ENCODE measurements at regions not wholly inside any gene's neighbourhood (a gene's known extent, or its start where the extent isn't known, plus 50 kb on each side); places are given as distances from the start of the nearest gene placed in this dataset.

DNA sequence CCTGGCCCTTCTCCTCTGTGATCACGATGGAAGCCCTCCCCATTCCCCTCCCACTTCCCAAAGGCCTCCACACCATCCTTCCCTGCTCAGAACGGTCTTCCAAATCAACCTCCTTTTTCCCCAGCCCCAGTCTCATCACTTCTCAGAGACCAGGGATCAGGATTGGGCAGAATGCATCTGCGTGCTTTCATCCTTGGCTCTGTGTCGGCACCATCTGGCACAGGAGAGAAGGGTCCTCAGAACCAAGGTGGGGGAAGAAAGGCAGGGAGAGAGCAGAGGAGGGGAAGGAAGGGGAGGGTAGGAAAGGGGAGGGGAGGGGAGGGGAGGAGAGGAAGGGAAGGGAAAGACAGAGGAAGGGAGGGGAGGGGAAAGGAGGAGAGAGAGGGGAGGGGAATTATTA lies 52.4 kb upstream of the FICD start:
- no peak for DNase-seq

DNA sequence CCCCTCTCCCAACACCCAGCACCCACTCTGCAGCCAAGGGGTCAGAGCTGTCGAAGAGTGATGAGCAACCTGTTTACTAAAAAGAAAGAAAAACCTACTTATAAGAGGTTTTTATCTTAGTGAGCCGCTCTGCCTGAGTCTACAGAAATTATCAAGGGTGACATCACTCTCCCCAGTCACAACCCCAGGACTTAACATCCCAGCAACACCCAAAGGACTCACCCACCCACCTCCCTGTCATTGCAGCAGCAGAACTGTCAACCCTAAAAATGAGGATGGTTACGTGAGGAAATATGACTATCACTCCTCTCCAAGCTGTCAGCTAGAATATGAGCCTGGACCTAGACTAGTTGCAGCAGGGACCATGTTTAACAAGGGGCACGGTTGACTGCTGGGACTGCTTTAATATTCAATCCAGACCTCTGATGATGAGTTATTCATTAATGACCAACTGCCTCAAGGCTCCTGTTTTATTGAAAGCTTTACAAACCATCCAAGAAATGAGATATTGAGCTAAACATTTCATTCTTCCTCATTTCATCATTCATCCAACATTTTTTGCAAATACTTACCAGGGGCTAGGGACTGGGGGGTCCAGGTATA lies 53.9 kb upstream of the FICD start:
- DNase-seq = no peak

DNA sequence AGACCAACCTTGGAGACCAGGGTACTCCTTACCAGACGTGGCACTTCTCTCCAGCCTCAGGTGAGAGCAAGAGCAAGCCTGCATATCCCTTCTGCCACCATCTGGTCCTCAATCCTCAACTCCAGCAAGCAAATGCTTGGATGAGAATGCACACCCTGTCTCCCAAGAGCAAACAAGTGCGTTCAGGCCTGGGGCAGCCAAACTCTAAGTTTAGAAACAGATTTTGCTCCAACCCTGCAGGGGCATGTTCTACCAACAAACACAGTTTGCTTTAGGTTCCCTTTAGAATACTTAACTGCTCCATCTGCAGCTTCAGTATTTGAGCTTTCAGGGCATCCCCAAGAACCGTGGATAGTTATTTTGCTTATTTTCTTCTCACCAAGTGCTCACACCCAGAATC lies 55.9 kb upstream of the FICD start:
- DNase-seq = no peak

DNA sequence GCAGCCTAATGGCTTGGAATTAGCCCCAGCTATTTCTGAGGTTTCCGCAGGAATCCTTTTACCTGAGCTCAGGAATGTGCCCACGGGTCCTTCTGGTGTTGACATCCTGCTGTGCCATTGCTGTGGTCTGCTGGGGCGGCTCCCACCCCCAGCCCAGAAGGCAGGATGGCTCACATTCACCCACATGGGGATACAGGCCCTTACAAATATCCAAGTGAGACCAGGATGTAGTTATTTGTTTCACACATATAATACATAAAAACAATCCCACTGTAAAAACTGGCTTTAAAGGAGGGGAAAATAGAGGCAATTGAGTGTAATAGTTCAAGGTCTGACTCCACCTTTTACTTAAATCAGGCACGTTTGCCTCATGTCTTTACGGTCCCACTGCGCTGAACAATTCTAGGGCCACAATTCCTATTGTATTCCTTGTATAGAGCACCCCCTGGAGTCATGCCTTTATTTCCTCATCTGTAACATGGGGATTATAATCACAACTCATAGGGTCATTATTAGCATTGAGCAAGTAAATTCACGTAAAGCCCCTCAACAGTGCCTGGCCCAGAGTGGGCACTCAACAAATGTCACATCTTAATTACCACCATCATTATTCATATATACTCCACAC lies 57.2 kb upstream of the FICD start:
- no peak for DNase-seq

DNA sequence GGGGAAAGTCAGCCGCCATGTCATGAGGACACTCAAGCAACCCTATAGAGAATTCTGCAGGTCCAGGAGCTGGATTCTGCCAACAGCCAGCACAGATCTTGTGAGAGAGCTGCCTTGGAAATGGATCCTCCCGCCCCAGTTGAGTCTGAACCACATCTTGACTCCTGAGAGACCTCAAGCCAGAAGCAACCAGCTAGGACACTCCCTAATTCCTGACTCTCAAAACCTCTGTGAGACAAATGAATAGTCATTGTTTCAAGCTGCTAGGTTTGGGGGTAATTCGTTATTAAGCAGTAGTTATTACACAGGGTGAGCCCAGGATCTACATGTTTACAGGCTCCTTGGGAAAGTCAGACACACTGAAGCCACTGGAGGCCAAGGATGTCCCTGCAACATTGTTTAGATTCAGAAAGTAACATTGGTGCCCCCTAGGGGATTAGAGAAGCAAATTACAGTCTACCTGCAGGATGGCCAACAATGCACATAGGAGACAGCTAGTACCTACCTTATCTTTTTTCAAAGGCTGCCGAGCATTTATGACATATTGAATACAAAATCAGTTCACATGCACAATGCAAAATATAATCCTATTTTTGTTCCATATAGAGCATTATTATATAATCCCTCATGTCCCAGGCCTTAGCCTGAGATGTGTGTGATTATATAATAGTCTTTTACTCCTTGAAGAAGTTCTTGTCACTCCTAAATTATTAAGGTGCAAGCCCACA lies 57.9 kb upstream of the FICD start:
- DNase-seq = peak; percentile 70

DNA sequence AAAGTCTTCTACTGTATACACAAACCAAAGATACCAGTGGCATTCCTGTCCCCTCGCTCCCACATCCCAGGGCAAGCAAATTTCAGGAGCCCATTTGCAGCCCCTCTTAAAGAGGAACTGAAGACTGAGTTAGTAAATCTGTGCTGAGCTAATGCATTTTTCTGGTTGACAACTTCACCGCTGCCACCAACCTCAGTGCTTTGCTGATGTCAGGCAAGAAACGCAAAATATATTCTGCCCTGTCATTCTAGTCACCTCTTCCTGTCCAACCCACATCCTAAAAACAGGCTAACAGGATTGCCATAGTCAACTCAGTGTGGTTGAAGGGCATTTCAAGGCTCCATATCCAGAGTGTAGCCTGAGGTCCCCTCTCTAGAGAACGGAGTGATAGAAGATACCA lies 59.4 kb upstream of the FICD start:
- DNase-seq = peak; percentile 75

DNA sequence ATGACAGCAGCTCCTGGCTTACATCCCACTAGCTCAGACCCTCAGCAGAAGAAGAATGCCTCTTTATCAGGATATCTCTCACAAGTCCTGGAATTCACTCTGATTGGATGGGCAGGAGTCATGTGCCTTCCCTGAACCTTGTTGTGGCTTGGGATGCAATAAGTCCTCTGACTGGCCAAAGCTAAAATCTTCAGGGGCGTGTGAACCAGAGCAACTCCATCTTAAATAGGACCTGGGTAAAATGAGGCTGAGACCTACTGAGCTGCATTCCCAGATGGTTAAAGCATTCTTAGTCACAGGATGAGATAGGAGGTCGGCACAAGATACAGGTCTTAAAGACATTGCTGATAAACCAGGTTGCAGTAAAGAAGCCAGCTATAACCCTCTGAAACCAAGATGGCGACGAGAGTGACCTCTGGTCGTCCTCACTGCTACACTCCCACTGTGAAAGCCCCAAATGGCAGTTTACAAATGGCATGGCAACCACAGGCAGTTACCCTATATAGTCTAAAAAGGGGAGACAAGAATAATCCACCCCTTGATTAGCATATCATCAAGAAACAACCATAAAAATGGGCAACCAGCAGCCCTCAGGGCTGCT lies 60.4 kb upstream of the FICD start:
- no peak for DNase-seq

DNA sequence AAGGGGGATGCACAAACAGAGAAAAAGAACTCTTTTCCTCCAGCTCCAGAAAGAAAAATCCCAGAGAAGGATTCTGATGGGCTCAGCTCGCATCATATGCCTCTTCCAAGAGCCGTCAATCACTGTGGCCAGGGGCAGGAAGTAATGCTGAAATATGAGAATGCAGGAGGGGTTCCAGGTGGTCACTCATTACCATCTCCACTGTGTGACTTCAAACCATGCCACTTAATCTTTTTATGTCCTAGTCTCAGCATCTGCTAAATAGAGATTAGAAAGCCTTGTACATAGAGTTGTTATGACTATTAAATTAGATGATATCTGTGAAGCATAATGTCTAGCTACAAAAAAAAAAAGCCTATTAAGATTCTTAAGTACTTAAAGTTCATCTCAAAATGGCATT lies 65.6 kb upstream of the FICD start:
- no peak for DNase-seq

DNA sequence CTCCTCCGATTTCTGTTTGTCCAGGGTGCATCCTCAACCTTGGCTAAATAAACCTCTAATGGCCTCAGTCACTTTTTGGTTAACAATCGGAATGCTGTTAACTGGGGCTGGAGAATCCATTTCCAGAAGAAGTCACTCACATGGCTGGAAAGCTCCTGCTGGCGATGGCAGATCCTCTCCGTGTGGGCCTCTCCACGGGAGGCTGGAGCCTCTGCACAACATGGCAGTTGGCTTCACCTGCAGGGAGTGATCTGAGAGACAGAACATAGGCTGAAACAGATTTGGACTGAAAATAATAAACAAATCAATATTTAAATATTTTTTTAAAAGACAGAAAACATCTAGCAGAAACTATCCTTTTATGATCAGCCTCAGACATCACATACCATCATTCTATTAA lies 66.8 kb upstream of the FICD start:
- no peak for DNase-seq

DNA sequence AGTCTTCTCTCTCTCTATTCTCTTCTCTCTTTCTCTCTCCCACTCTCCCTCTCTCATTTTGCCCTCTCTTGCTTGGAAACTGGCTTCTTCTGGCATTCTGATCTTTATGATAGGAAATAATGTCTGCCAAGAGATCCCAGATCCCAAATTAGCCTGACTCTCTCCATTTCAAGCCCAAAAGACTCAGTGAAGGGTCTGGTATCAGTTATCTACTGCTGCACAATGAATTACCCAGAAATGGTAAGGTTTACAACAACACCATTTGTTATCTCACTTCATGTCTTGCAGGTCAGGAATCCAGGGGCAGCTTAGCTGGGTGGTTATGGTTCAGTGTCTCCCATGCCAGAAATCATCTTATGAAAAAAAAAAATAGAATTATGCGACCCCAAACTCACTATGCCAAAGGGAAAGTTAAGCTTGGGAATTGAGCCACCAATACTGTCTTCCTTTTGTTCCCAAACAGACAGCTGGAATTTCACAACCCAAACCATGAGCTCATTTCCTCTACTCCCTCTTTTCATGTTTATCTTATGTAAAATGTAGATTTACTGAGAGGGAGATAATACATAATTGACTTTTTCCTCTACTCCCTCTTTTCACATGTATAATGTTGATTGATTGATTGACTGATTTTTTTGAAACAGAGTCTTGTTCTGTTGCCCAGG lies 67.8 kb upstream of the FICD start:
- no peak for DNase-seq

DNA sequence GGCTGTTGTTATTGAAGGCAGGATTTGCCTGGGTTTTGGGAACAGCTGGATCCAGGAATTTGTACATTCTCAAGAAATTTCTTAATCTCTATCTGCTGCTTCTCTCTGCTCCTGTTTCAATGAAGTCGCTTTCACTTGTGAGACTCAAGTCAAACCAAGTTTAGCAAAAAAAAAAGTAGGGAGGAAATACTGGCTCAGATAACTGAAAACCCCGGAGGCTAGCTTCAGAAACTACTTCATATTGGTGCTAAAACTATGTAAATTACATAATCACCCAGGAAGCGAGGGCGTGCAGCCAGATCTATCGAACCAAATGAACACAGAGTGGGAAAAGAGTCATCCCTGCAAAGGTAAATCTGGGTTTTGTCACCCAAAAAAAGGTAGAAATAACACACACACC lies 68.3 kb upstream of the FICD start:
- DNase-seq = no peak

DNA sequence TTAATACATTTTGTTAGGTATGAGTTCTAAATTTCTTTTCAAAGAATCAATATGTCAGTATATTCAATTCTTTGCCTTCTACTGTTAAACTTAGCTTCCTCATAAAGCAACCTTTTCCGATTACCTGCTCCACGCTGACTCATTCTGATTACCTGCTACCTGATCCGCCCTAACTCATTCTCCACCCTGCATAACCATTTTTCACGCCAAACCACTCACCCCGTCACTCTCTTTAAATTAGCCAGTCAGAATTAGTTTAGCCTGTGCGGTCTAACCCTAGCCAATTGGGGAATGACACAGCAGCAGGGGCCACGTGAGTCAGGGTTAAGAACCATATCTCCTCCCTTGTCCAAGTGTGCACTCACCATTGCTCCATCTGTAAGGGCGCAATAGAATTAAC lies 72.2 kb upstream of the FICD start:
- DNase-seq = no peak

DNA sequence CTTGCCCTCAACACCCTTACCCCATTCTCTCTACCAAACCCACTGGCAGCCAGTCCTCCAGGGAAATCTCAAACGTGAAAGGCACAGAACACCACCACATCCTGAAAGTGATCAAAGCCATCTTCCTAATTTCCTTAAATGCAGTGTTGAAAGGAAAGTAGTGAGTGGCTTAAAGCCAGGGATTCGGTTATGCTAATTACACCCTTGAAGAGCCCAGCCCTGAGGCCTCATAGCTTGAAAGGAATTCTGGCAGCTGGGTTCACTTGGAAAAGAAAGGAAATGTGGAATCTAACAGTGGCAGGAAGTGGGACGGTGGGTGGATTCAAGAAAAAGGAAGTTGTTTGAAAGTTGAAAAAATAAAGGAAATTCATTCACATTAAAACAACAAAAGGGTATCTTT lies 73.0 kb upstream of the FICD start:
- DNase-seq = no peak

DNA sequence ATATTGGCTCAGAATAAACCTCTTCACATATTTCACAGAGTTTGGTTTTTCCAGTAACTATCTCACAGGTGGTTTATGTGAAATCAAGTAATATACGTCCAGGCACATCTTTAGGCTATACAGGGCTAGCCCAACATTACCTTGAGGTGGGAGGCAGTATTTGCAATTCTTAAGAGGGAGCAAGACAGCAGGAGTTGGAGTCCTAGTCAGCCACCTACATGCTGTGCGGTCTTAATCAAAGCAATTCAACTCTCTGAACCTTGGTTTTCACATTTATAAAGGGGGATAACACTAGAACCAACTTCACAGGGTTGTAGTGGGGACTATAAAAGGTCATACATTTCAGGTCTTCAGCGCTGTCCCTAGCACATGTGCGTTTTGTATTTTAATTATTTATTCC lies 73.5 kb upstream of the FICD start:
- DNase-seq = no peak

DNA sequence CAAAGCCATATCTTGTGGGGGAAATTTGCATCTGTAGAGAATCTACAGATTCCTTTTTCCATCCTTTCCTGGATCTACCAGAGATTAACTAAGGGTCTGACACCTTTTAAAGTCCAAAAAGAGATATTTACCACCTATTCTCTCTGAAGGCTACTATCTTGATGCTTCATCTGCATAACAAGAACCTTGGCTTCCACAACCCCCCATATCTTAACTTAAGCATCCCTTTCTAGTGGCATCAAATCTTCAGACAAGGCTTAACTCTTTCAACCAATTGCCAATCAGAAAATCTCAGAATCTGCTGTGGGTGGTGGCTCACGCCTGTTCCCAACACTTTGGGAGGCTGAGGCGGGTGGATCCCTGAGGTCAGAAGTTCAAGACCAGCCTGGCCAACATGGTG lies 74.3 kb upstream of the FICD start:
- DNase-seq = no peak

DNA sequence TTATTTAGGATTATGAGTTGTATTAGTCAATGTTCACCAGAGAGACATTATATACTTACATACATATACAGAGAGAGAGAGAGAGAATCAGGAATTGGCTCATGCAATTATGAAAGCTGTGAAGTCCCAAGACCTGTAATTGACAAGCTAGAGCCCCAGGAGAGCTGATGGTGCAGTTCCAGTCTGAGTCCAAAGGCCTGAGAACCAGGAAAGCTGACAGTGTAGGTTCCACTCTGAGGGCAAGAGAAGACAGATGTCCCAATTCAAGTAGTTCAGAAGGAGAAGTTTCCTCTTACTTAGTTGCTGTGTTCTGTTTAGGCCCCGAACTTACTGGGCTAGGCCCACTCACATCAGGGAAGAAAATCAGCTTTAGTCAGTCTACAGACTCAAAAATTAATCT lies 76.4 kb upstream of the FICD start:
- no peak for DNase-seq

DNA sequence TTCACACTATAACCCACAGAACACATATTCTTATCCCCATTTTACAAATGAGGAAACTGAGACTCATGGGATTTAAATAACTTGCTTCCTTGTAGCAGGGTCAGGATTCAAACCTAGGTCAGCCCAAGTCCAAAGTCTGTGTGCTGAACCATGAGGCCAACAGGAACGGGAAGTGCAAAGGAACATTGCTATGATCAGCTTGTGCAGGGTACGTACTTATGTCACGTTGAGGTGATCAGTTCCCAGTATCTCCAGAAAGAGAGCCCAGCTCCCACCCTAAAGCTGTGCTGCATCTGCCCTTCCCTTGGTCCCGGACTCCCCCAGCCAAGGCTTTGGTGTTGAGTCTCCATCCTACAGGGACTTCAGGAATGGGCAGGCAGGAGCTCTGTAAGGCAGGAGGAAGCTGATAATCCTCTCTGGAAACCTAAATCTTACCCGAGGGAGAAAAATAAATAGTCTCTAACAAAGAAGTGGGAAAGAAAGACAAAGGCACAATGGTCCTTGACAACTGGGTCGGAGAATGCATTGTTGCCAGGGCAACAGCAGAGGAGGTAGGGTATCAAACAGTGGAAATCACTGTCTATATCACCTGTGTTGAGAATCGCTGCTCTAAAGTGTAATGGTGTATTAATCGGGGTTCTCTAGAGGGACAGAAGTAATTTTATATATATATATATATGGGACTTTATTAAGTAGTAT lies 82.5 kb upstream of the FICD start:
- DNase-seq = no peak

DNA sequence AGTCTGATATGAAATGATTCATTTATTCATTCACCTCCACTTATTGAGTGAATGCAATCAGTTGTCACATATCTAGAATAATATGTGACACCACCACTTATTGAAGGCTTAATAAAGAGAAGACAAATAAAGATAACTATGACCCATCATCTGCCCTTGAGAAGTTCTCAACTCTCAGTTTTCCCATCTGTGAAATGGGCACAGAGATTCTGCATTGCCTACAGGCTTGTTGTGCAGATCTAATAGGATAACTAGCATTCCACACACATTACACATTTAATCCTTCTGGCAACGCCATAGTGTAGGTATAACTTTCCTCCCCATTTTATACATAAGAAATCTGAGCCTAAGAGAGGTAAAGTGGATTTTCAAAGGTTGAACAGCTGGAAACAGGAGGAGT lies 84.2 kb upstream of the FICD start:
- no peak for DNase-seq

DNA sequence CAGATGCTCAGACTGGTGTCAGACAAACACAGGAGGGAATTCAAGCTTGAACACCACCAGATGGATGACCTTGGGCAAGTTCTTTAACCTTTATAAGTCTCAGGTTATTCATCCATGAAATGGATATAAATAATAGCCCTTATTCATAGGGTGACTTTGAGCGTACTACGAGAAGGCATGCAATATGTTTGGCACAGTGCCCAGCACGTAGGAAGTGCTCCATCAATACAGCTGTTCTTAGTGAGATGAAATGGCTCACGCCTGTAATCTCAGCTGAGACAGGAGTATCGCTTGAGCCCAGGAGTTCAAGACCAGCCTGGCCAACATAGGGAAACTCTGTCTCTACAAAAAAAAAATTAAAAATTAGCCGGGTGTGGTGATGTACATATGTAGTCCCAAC lies 84.8 kb upstream of the FICD start:
- peak; percentile 49 for DNase-seq

DNA sequence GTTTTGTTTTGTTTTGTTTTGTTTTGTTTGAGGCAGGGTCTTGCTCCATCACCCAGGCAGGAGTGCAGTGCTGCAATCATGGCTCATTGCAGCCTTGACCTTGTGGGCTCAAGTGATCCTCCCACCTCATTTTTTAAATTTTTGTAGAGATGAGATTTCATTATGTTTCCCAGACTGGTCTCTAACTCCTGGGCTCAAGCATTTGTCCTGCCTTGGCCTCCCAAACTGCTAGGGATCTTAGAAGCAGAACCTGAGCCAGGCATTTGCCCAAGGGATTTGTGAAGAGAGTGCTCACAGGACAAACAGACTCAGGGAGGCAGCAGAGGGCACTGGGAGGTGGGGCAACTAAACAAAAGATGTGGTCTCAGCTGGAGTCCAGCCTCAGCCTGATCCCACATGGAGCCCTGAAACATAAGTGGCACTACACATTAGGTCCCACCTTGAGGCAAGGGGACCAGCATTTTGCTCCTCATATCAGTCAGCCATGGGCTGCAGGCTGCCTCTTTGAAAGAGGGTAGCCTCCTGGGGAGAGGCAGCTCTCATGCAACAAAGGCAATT lies 86.2 kb upstream of the CMKLR1 start:
- no peak for DNase-seq

DNA sequence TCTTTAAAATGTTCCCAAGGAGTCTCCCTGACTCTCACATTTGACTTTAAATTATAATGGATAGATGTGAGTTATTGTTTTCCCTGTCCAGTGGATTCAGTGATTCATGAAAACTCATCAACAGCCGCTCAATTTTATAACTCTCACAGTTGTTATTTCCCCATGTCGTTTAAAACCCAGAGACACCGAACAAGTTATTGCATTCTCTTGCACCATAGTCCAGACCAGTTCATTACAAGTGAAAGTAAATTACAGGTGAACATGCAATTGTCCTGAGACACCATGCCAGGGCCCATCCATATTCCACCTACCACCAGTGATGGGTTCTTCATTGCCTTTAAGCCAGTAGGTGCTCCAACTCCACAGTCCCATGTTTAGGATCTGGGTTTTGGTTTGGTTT lies 85.7 kb upstream of the CMKLR1 start:
- no peak for DNase-seq

DNA sequence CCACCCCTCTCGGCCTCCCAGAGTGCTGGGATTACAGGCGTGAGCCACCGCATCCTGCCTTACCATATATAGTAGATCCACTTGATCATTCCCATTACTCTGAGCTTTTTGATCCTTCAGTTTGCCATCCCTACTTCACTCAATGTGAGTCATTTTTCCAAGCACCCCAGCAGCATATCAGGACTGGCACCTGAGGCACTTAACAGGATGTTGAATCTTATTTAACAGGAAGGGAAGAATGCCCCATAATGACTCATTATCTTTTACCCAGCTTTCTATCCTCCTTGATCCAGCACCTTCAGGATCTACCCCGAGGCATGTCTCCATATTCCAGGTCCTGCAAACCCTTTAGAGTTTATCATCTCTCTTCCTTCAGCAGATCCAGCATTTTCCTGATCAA lies 84.9 kb upstream of the CMKLR1 start:
- no peak for DNase-seq

DNA sequence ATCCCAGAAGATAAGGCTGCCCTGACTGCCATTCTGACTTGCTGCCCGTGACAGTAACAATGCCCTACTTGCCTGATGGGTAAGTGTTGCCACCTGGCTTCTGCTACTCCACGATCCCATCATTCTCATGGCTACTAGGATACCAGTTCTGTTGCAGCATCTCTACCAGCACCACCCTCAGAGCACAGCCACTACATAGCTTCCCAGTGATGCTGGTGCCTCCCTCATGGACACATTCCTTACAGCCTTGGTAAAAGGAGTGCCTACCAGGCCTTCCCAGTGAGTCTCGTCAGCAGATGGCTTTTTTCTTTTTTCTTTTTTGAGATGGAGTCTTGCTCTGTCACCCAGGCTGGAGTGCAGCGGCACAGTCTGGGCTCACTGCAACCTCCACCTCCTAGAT lies 84.4 kb upstream of the CMKLR1 start:
- no peak for DNase-seq

Measured in RPMI8226 (cell line).